ENCODE measurements at regions not wholly inside any gene's neighbourhood (a gene's known extent, or its start where the extent isn't known, plus 50 kb on each side); places are given as distances from the start of the nearest gene placed in this dataset.

DNA sequence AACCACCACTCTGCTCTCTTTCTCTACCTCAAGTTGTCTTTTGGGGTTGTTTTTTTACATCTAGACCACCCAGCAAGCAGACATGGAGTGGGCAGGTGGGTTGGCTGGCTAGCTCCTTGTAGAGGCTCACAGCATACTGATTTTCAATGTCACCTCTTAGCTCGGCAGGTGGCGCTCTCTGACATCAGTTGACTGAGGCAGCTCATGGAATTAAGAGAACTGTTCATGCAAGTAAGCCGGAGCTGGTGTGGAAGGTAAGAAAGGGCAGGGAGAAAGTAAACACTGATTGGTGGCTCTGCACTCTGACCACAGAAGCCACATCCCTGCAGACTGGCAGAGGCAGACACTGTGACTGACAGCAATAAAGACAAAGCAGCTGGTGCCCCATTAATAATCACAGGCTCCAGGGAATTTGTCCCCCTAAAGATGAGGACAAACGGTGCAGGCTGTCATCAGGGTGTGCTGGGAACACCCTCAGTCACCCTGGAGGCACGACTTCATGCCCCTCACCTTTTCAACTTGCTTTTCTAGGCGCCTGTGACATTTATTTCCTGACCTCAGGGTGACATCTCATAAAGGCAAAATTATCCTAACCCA is 226.8 kb downstream of the LMX1A start:
- TF ChIP-seq, protein P1, sequence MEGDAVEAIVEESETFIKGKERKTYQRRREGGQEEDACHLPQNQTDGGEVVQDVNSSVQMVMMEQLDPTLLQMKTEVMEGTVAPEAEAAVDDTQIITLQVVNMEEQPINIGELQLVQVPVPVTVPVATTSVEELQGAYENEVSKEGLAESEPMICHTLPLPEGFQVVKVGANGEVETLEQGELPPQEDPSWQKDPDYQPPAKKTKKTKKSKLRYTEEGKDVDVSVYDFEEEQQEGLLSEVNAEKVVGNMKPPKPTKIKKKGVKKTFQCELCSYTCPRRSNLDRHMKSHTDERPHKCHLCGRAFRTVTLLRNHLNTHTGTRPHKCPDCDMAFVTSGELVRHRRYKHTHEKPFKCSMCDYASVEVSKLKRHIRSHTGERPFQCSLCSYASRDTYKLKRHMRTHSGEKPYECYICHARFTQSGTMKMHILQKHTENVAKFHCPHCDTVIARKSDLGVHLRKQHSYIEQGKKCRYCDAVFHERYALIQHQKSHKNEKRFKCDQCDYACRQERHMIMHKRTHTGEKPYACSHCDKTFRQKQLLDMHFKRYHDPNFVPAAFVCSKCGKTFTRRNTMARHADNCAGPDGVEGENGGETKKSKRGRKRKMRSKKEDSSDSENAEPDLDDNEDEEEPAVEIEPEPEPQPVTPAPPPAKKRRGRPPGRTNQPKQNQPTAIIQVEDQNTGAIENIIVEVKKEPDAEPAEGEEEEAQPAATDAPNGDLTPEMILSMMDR (conservative IDR thresholded peaks at IDR 0.05; ENCODE audit: low read depth, low read length), result peak; percentile 93
- no peak for TF ChIP-seq EZH2phosphoT487 (IDR thresholded peaks at IDR 0.05; ENCODE audit: borderline replicate concordance, low read length)
- no peak for TF ChIP-seq EZH2 (IDR thresholded peaks at IDR 0.05; ENCODE audit: low read length, unreplicated experiment)

All from PC-3 (cell line).